Adrenal gland (tissue), 9 donors: ENCODE measurements at regions not wholly inside any gene's neighbourhood (a gene's known extent, or its start where the extent isn't known, plus 50 kb on each side); places are given as distances from the start of the nearest gene placed in this dataset.
A peak's percentile ranks its signal among the peaks of the same experiment; 100 is the strongest.

Experiments
- DNase-seq, 7 donors: peaks; one replicate each; pipeline ENCODE4 v3.0.0-alpha.2; 2019 to 2020
- H3K27ac ChIP-seq, 5 donors: fragments of 200-600 bp; sonication (generic) in 4 of 5; 1 replicate in 3 of 5; 2 replicates in 2 of 5; pipeline versions ENCODE4 v1.5.1 to v1.8.0; 2016 to 2020; ENCODE audit warnings: mild to moderate bottlenecking in 1 of 5
- H3K27me3 ChIP-seq: fragments of 200-600 bp; 2 replicates; pipeline ENCODE4 v1.8.0; 2021
- H3K36me3 ChIP-seq, 2 donors: fragments of 200-600 bp; replicated peaks in 1 of 2; 1 replicate in 1 of 2; 2 replicates in 1 of 2; pipeline versions ENCODE4 v1.5.1 to v1.8.0; 2018 to 2022
- H3K4me1 ChIP-seq, 2 donors: fragments of 200-600 bp; replicated peaks in 1 of 2; 1 replicate in 1 of 2; 2 replicates in 1 of 2; pipeline versions ENCODE4 v1.5.1 to v1.8.0; 2018 to 2021
- H3K4me3 ChIP-seq, 4 donors: fragments of 200-600 bp; sonication (generic) in 3 of 4; one replicate each; pipeline ENCODE4 v1.5.1; 2016 to 2018
- H3K9me3 ChIP-seq, 3 donors: fragments of 200-600 bp; sonication (generic) in 1 of 3; replicated peaks in 1 of 3; 1 replicate in 2 of 3; 2 replicates in 1 of 3; pipeline versions ENCODE4 v1.5.1 to v1.8.0; 2016 to 2021
- CTCF ChIP-seq, 6 experiments: fragments of 450-650 bp in 4 of 6; fragments of 200-600 bp in 2 of 6; sonication (generic) in 1 of 6; IDR thresholded peaks; 1 replicate in 5 of 6; 2 replicates in 1 of 6; pipeline versions ENCODE4 v1.5.1 to v1.8.0; 2016 to 2021; ENCODE audit warnings: antibody characterized with exemption in 6 of 6, mild to moderate bottlenecking in 2 of 6, moderate library complexity in 1 of 6
- POLR2A ChIP-seq, 2 donors: fragments of 450-650 bp; IDR thresholded peaks; one replicate each; pipeline ENCODE4 v1.6.1; 2017; ENCODE audit warnings: antibody characterized with exemption in 2 of 2, mild to moderate bottlenecking in 2 of 2, moderate library complexity in 1 of 2
- WGBS, 4 donors: extraction: QIAGEN DNeasy Blood & Tissue Kit in 2 of 4; methylation state at CpG; one replicate each; pipeline versions ENCODE4 v1.1.5 to v1.1.7; 2013 to 2017; 5-methylcytosine and 5-hydroxymethylcytosine counted together
- intact Hi-C, 2 donors: fragments of 100-400 bp; cut with DNase I; formaldehyde crosslinking; loops; one replicate each; pipeline versions ENCODE4 v1.14.1 to v1.15.0; 2022 to 2023
- donor health status: healthy with polysubstance abuse.
- donor health status: Bipolar disorder and iron deficiency.
- donor health status: DM: yes; HTN: yes; CAD: no.
- donor health status: DM: no; HTN: no; CAD: no.
- donor health status: DM: no; HTN: no; CAD: no.

GRCh38 chr14:95453713-95453980, 62.8 kb downstream of the SYNE3 start:
- TF ChIP-seq CTCF (IDR thresholded peaks at IDR 0.05) (no peak), POLR2A (IDR thresholded peaks at IDR 0.05) (no peak)
- no peak for DNase-seq
- Histone ChIP-seq H3K27ac (no peak overlapping the region), H3K27me3 (no peaks in the 10 kb centered on the region), H3K9me3 (no peaks in the 10 kb centered on the region), H3K4me3 (no peak overlapping the region), H3K4me1 (no peaks in the 10 kb centered on the region), H3K36me3 (peaks cover 0 to 28% of the 10 kb centered on the region in 2 donors)
- 83 to 97% (median 90%) methylated on average over 1 of the region's 1 CpG for WGBS, 4 donors
- intact Hi-C loops = no loop called here

- Histone ChIP-seq H3K4me1 (no peaks in the 10 kb centered on the region), H3K27me3 (no peaks in the 10 kb centered on the region), H3K4me3 (no peak overlapping the region), H3K36me3 (peaks cover 0 to 28% of the 10 kb centered on the region in 2 donors), H3K27ac (no peak overlapping the region), H3K9me3 (no peaks in the 10 kb centered on the region)
- WGBS, 4 donors = 75 to 84% (median 80%) methylated on average over 9 to 10 of the region's 10 CpGs
- intact Hi-C loops = no loop called here
- DNase-seq = no peak
- no peak for TF ChIP-seq POLR2A (IDR thresholded peaks at IDR 0.05)
- TF ChIP-seq CTCF (IDR thresholded peaks at IDR 0.05) = no peak
Measured at GRCh38 chr14:95452893-95453712, 63.3 kb downstream of the SYNE3 start.

- TF ChIP-seq POLR2A (IDR thresholded peaks at IDR 0.05) (no peak), CTCF (IDR thresholded peaks at IDR 0.05) (peak in 3 of 6 experiments; percentile 8 to 29 (median 28))
- H3K36me3 ChIP-seq = peaks cover 0 to 28% of the 10 kb centered on the region in 2 donors
- 85 to 92% (median 91%) methylated on average over 16 to 18 of the region's 18 CpGs for WGBS, 4 donors
- H3K4me1 ChIP-seq = no peaks in the 10 kb centered on the region
- DNase-seq = peak in 1 of 7 donors; percentile 32
- H3K9me3 ChIP-seq = no peaks in the 10 kb centered on the region
- H3K27ac ChIP-seq = no peak overlapping the region
- no peak overlapping the region for H3K4me3 ChIP-seq
- intact Hi-C loops = no loop called here
- H3K27me3 ChIP-seq = no peaks in the 10 kb centered on the region
Measured at GRCh38 chr14:95452176-95452892, 64.1 kb downstream of the SYNE3 start.

- no peak for DNase-seq
- intact Hi-C loops = loop anchor here in 1 of 2 donors (10.0 kb wide), 1 partner anchor 546 kb away; no protein-coding TSS in a partner anchor
- no peak overlapping the region for H3K4me3 ChIP-seq
- no peak overlapping the region for H3K27ac ChIP-seq
- TF ChIP-seq POLR2A (IDR thresholded peaks at IDR 0.05) = no peak
- no peak for TF ChIP-seq CTCF (IDR thresholded peaks at IDR 0.05)
- WGBS, 4 donors = 95 to 98% (median 96%) methylated on average over 11 of the region's 11 CpGs
- no peaks in the 10 kb centered on the region for H3K9me3 ChIP-seq
- H3K4me1 ChIP-seq = no peaks in the 10 kb centered on the region
- no peaks in the 10 kb centered on the region for H3K27me3 ChIP-seq
- H3K36me3 ChIP-seq = peaks cover 0 to 31% of the 10 kb centered on the region in 2 donors
Measured at GRCh38 chr14:95449131-95449530, 67.3 kb downstream of the SYNE3 start.
